Ishikawa (cell line): ENCODE measurements at regions not wholly inside any gene's neighbourhood (a gene's known extent, or its start where the extent isn't known, plus 50 kb on each side); places are given as distances from the start of the nearest gene placed in this dataset.

Source experiments
- CEBPB ChIP-seq: IDR thresholded peaks from 2 replicates; pipeline ENCODE4 v1.6.1; 2012
- CREB1 ChIP-seq: IDR thresholded peaks from 2 replicates; pipeline ENCODE4 v1.6.1; 2012; ENCODE audit warnings: low read depth
- EGR1 ChIP-seq: IDR thresholded peaks from 2 replicates; pipeline ENCODE4 v1.6.1; 2012
- EP300 ChIP-seq: IDR thresholded peaks from 2 replicates; pipeline ENCODE4 v1.6.1; 2012; ENCODE audit warnings: borderline replicate concordance
- NFIC ChIP-seq: IDR thresholded peaks from 2 replicates; pipeline ENCODE4 v1.6.1; 2012
- RAD21 ChIP-seq: IDR thresholded peaks from 2 replicates; pipeline ENCODE4 v1.6.1; 2012; ENCODE audit warnings: low read depth
- TCF12 ChIP-seq: IDR thresholded peaks from 2 replicates; pipeline ENCODE4 v1.6.1; 2012; ENCODE audit warnings: low read depth
- TEAD4 ChIP-seq: IDR thresholded peaks from 2 replicates; pipeline ENCODE4 v1.6.1; 2012
- YY1 ChIP-seq: IDR thresholded peaks from 2 replicates; pipeline ENCODE4 v1.6.1; 2012; ENCODE audit warnings: low read depth
- TF ChIP-seq, protein P1 (sequence below): IDR thresholded peaks from 2 replicates; pipeline ENCODE4 v1.6.1; 2012
- TF ChIP-seq, protein P2 (sequence below): IDR thresholded peaks from 2 replicates; pipeline ENCODE4 v1.6.1; 2012; ENCODE audit warnings: low read depth, mild to moderate bottlenecking

DNA sequence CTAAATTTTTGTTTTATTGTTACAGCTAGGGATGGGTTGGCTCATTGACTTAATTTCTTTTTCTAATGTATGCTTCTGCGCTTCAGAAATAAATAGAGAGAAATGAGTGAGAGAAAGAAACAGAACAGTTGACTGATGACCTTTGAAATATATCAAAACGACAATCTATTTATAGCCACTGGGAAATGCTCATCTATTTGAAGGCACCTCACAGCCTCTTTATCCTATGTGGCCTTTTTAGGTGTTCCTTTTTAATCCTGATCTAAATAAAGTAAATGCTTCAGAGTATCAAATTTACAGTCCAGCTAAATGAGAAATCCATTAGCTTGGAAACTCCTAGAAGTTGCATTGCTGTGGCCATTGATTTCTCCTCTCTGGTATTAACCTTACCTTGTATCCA lies 943.5 kb upstream of the CITED2 start:
- TF ChIP-seq TEAD4 = no peak
- no peak for TF ChIP-seq NFIC
- TF ChIP-seq, protein P1, sequence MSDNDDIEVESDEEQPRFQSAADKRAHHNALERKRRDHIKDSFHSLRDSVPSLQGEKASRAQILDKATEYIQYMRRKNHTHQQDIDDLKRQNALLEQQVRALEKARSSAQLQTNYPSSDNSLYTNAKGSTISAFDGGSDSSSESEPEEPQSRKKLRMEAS = no peak
- TF ChIP-seq EP300 = no peak
- no peak for TF ChIP-seq EGR1
- no peak for TF ChIP-seq YY1
- no peak for TF ChIP-seq RAD21
- TF ChIP-seq, protein P2, sequence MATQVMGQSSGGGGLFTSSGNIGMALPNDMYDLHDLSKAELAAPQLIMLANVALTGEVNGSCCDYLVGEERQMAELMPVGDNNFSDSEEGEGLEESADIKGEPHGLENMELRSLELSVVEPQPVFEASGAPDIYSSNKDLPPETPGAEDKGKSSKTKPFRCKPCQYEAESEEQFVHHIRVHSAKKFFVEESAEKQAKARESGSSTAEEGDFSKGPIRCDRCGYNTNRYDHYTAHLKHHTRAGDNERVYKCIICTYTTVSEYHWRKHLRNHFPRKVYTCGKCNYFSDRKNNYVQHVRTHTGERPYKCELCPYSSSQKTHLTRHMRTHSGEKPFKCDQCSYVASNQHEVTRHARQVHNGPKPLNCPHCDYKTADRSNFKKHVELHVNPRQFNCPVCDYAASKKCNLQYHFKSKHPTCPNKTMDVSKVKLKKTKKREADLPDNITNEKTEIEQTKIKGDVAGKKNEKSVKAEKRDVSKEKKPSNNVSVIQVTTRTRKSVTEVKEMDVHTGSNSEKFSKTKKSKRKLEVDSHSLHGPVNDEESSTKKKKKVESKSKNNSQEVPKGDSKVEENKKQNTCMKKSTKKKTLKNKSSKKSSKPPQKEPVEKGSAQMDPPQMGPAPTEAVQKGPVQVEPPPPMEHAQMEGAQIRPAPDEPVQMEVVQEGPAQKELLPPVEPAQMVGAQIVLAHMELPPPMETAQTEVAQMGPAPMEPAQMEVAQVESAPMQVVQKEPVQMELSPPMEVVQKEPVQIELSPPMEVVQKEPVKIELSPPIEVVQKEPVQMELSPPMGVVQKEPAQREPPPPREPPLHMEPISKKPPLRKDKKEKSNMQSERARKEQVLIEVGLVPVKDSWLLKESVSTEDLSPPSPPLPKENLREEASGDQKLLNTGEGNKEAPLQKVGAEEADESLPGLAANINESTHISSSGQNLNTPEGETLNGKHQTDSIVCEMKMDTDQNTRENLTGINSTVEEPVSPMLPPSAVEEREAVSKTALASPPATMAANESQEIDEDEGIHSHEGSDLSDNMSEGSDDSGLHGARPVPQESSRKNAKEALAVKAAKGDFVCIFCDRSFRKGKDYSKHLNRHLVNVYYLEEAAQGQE = no peak
- TF ChIP-seq TCF12 = no peak
- no peak for TF ChIP-seq CREB1
- no peak for TF ChIP-seq CEBPB
